Right lobe of liver (tissue), 6 donors: ENCODE measurements at regions not wholly inside any gene's neighbourhood (a gene's known extent, or its start where the extent isn't known, plus 50 kb on each side); places are given as distances from the start of the nearest gene placed in this dataset.
"Not testable (repeated sequence)": the region's sequence is repeated elsewhere in the genome, so short reads cannot be mapped to it uniquely, and the experiment has no call there.

Experiments used
- ATAC-seq, 4 donors: fragments of 200-7000 bp; cut with Tn5 transposase; one replicate each; pipeline ENCODE4 v1.9.1; 2020; ENCODE audit warnings: mild to moderate bottlenecking in 4 of 4, moderate library complexity in 4 of 4
- DNase-seq, 3 donors: peaks; one replicate each; pipeline ENCODE4 v3.0.0-alpha.2; 2020
- H3K27ac ChIP-seq, 3 donors: fragments of 200-600 bp; one replicate each; pipeline ENCODE4 v1.8.0; 2022
- H3K27me3 ChIP-seq, 2 donors: fragments of 200-600 bp; one replicate each; pipeline ENCODE4 v1.8.0; 2022
- H3K36me3 ChIP-seq, 4 donors: fragments of 200-600 bp; sonication (generic) in 1 of 4; one replicate each; pipeline versions ENCODE4 v1.5.1 to v1.8.0; 2017 to 2022; ENCODE audit warnings: control low read depth in 1 of 4
- H3K4me1 ChIP-seq, 4 donors: fragments of 200-600 bp; sonication (generic) in 1 of 4; one replicate each; pipeline versions ENCODE4 v1.5.1 to v1.8.0; 2017 to 2022; ENCODE audit warnings: control low read depth in 1 of 4
- H3K4me3 ChIP-seq, 3 donors: fragments of 200-600 bp; one replicate each; pipeline ENCODE4 v1.8.0; 2022
- H3K9me3 ChIP-seq, 4 donors: fragments of 200-600 bp; sonication (generic) in 1 of 4; one replicate each; pipeline versions ENCODE4 v1.5.1 to v1.8.0; 2017 to 2022; ENCODE audit warnings: control low read depth in 1 of 4
- POLR2A ChIP-seq: fragments of 450-650 bp; IDR thresholded peaks from one replicate; pipeline ENCODE4 v1.6.1; 2017; ENCODE audit warnings: antibody characterized with exemption, mild to moderate bottlenecking
- WGBS: methylation state at CpG from one replicate; pipeline ENCODE4 v1.1.6; 2018; ENCODE audit warnings: low coverage, low lambda C conversion rate; ENCODE audit not compliant: insufficient coverage; ENCODE audit errors: missing lambda C conversion rate; 5-methylcytosine and 5-hydroxymethylcytosine counted together
- intact Hi-C, 2 donors: fragments of 100-400 bp; cut with DNase I; formaldehyde crosslinking; loops; one replicate each; pipeline versions ENCODE4 v1.11.2 to v1.14.1; 2022
- TF ChIP-seq, protein P1 (sequence below), 4 donors: fragments of 200-600 bp in 3 of 4; fragments of 450-650 bp in 1 of 4; IDR thresholded peaks; one replicate each; pipeline versions ENCODE4 v1.5.1 to v1.8.0; 2016 to 2022; ENCODE audit warnings: antibody characterized with exemption in 4 of 4, mild to moderate bottlenecking in 2 of 4
- donor health status: DM: no; HTN: yes; CAD: no.
- donor health status: DM: no; HTN: no; CAD: no.
- donor health status: DM: no; HTN: no; CAD: no.
- donor health status: DM: no; HTN: yes; CAD: no.
- donor health status: DM: no; HTN: yes; CAD: no.

DNA sequence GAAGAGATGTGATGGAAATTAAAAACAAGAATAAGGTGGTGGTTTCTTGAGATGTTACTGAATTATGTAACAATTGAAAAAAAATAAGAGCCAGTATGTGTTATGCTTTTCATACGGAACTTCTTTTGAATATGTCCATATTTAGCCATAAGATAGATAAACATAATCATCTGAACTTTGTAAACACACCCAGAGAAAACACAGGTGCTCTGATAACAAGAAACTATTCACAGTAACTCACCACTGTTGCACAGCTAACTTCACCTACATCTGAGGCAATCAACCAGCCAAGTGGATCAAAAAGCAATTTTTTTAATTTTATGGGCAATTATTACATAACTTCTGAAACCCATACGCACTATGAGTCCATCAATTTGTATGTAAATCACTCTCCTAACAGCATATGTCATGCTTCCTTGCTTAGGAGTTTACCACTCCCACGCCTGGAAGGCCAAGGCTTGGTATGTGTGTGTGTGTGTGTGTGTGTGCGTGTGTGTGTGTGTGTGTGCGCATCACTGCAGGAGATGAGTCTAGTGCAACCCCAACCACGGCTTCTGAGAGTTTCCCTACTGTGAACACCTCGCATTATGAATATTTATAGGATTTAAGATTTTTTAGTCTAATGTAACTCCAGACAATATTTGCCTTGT, 443.4 kb downstream of the BCAT1 start:
- Histone ChIP-seq H3K9me3 (no peaks in the 10 kb centered on the region), H3K4me1 (peaks cover 0 to 5% (median 3%) of the 10 kb centered on the region in 4 donors), H3K27ac (no peak overlapping the region), H3K27me3 (no peaks in the 10 kb centered on the region), H3K4me3 (no peak overlapping the region), H3K36me3 (no peaks in the 10 kb centered on the region)
- DNase-seq = no peak
- TF ChIP-seq POLR2A = no peak
- TF ChIP-seq, protein P1, sequence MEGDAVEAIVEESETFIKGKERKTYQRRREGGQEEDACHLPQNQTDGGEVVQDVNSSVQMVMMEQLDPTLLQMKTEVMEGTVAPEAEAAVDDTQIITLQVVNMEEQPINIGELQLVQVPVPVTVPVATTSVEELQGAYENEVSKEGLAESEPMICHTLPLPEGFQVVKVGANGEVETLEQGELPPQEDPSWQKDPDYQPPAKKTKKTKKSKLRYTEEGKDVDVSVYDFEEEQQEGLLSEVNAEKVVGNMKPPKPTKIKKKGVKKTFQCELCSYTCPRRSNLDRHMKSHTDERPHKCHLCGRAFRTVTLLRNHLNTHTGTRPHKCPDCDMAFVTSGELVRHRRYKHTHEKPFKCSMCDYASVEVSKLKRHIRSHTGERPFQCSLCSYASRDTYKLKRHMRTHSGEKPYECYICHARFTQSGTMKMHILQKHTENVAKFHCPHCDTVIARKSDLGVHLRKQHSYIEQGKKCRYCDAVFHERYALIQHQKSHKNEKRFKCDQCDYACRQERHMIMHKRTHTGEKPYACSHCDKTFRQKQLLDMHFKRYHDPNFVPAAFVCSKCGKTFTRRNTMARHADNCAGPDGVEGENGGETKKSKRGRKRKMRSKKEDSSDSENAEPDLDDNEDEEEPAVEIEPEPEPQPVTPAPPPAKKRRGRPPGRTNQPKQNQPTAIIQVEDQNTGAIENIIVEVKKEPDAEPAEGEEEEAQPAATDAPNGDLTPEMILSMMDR (IDR thresholded peaks at IDR 0.05) = no peak
- 71% methylated on average over 6 of the region's 7 CpGs for WGBS
- intact Hi-C loops = no loop called here
- ATAC-seq = no peak

DNA sequence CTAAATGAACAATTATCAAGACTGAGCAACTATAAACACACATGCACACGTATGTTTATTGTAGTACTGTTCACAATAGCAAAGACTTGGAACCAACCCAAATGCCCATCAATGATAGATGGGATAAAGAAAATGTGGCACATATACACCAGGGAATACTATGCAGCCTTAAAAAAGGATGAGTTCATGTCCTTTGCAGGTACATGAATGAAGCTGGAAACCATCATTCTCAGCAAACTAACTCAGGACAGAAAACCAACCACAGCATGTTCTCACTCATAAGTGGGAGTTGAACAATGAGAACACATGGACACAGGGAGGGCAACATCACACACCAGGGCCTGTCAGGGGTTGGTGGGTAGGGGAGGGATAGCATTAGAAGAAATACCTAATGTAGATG, 445.4 kb downstream of the BCAT1 start:
- WGBS = 82% methylated on average over 1 of the region's 1 CpG

DNA sequence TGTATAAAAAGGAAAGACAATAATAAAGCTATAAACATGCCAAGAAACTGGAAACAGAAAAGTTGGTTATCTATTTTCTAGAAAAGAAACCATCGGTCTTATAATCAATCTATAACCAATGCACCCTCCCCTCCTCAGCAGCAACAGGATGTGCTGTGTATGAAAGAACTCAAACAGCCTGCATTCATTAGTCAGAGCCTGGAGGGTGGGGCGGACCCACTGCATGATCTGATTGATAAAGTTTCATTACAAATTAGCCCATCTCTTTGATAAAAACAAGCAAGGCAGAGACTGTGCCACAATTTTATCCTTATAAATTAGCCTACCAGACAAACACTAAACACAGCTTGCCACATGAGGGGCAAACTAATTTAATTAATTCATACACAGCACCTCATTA, 448.1 kb downstream of the BCAT1 start:
- DNase-seq = peak in 1 of 3 donors; percentile 22
- no peaks in the 10 kb centered on the region for H3K36me3 ChIP-seq
- intact Hi-C loops = no loop called here
- peak in 2 of 4 donors; percentile 35 to 59 for ATAC-seq
- TF ChIP-seq POLR2A = no peak
- TF ChIP-seq, protein P1 (IDR thresholded peaks at IDR 0.05) = no peak
- 40% methylated on average over 2 of the region's 2 CpGs for WGBS
- no peaks in the 10 kb centered on the region for H3K9me3 ChIP-seq
- no peaks in the 10 kb centered on the region for H3K27me3 ChIP-seq
- peaks cover 0 to 23% (median 8%) of the 10 kb centered on the region in 4 donors for H3K4me1 ChIP-seq
- no peak overlapping the region for H3K4me3 ChIP-seq
- H3K27ac ChIP-seq = peak overlapping the region in 2 of 3 donors; percentile 52 to 78

More for the DNA sequence above, 445.4 kb downstream of the BCAT1 start:
- H3K27ac ChIP-seq, intact Hi-C loops, ATAC-seq, DNase-seq, H3K36me3 ChIP-seq, H3K4me3 ChIP-seq, H3K9me3 ChIP-seq, H3K27me3 ChIP-seq: not testable (repeated sequence)
- H3K4me1 ChIP-seq = peaks cover 0 to 23% (median 8%) of the 10 kb centered on the region in 4 donors

DNA sequence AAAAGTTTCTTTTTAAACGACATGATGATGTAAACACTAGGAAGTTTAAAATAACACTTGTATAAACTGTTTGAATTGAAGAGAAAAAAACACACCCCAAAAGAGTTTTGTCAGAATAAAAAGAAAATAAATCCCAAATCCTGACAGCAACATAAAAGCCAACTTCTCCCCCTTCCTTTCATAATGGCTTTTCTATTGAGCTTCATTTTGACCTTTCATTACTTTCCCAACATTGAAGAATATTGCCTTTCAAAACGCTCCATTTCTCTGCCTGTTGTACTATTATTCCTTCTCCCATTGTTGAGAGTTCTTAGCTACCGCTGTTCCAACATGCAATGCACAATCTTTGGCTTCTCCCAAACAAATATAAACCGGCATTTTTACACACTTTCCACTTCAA, 448.5 kb downstream of the BCAT1 start:
- H3K9me3 ChIP-seq = no peaks in the 10 kb centered on the region
- WGBS = 24% methylated on average over 4 of the region's 4 CpGs
- DNase-seq (no peak), ATAC-seq (no peak)
- peak overlapping the region; percentile 52 to 78 (median 54) for H3K27ac ChIP-seq
- no peaks in the 10 kb centered on the region for H3K27me3 ChIP-seq
- no peaks in the 10 kb centered on the region for H3K36me3 ChIP-seq
- H3K4me1 ChIP-seq = peaks cover 0 to 23% (median 8%) of the 10 kb centered on the region in 4 donors
- intact Hi-C loops = no loop called here
- no peak overlapping the region for H3K4me3 ChIP-seq
- TF ChIP-seq, protein P1 (IDR thresholded peaks at IDR 0.05) = no peak
- no peak for TF ChIP-seq POLR2A

DNA sequence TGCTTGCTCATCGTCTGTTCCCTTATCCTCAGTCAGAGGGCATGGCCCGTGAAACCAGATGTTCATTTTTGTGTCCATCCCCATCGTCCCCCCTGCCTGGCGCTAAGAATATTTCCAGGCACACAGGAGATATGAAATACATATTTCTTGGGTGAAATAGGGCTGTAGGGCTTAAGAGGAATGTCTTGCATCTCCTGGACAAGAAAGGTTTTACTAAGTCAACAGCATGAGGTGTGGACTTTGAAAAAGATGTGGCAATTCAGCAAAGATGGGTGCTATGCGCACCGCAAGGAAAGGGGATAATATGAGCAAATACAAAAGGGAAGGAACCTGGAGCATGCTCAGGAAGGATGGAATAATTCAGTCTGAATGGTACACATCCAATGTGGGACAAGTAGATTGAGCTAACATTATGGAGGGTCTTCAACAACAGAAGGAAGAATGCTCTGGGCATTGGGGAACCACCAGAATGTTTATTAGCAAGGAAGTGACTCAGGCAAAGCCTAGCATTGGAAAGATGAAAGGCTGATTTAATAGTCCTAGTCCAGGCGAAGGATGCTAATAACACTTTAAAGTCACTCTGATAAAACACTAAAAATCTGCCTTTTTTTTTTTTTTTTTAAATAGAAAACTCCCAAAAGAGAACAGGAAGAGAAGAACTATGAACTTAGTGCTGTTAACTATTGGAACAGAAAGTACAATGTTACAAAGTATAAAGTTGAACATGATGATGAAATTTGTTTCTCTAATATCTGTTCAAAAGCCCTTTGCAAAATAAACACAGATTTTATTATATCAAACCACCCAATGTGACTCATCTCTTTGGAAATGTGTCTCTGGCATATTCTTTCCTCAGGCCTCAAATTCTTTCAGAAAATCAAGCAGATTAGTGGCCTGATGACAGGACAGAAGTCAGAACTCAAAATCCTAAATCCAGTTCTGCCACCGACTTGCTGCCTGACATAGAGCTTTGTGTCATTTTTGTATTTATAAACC, 449.5 kb downstream of the BCAT1 start:
- Histone ChIP-seq H3K4me1 (peaks cover 0 to 23% (median 8%) of the 10 kb centered on the region in 4 donors), H3K36me3 (no peaks in the 10 kb centered on the region), H3K9me3 (no peaks in the 10 kb centered on the region), H3K4me3 (peak overlapping the region in 1 of 3 donors; percentile 1), H3K27ac (peak overlapping the region; percentile 52 to 78 (median 54)), H3K27me3 (no peaks in the 10 kb centered on the region)
- ATAC-seq (peak; percentile 62 to 82 (median 66)), DNase-seq (no peak)
- intact Hi-C loops = no loop called here
- WGBS = 58% methylated on average over 8 of the region's 8 CpGs
- TF ChIP-seq POLR2A = no peak
- TF ChIP-seq, protein P1 (IDR thresholded peaks at IDR 0.05) = no peak
